HT1080 (cell line): ENCODE measurements at regions not wholly inside any gene's neighbourhood (a gene's known extent, or its start where the extent isn't known, plus 50 kb on each side); places are given as distances from the start of the nearest gene placed in this dataset.
"Not testable (repeated sequence)": the region's sequence is repeated elsewhere in the genome, so short reads cannot be mapped to it uniquely, and the experiment has no call there.

Source experiments
- DNase-seq: peaks from one replicate; pipeline ENCODE4 v3.0.0-alpha.2; 2015; ENCODE audit warnings: low read depth

GRCh38 chr5:96320797-96321196 is 112.3 kb downstream of the PCSK1 start:
- DNase-seq, result peak; percentile 59

GRCh38 chr5:96319981-96320739 is 112.9 kb downstream of the PCSK1 start:
- peak; percentile 55 for DNase-seq

DNA sequence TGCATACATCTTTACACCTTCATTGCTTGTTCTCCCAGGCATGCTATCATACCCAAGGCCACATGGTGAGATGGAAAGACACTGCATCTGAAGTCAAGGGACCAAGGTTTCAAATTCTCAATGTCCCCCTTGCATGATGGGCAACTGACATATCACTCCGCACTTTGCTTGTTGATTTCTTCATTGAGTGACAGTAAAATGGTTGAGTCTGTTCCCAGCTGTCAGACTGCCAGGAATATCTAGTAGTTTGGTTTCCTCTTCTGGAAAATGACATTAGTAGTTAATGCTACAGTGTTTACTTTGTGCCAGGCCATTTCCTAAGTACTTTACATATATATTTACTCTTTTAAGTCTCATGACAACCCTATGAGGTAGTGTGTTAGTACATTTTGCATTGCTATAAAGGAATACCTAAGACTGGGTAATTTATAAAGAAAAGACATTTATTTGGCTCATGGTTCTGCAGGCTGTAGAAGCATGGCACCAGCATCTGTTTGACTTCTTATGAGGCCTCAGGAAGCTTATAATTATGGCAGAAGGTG is 114.4 kb downstream of the PCSK1 start:
- DNase-seq, result no peak

GRCh38 chr5:96317945-96318344 is 115.1 kb downstream of the PCSK1 start:
- DNase-seq, result no peak

DNA sequence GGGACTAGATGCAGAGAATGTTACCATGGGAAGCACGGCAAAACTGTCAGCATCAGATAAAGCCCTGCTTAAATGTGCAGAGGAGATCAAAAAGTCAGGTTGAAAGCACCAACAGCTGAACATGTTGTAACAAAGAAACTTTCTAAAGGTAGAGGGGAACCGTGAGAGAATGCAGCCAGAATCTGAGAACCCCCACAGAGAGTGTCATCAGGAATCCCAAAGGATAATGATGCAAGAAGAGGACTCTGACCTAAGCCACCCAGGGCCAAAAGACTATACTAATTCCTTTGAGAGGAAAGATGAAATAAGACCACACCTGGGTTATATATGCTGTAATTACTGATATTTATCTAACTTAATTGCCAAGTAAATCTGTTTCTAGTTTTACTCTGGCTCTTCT is 116.6 kb downstream of the PCSK1 start:
- no peak for DNase-seq

- DNase-seq, result no peak
These were observed 117.0 kb downstream of the PCSK1 start for GRCh38 chr5:96316017-96316416.

- no peak for DNase-seq
These were observed 117.6 kb downstream of the PCSK1 start for GRCh38 chr5:96315431-96315830.

DNA sequence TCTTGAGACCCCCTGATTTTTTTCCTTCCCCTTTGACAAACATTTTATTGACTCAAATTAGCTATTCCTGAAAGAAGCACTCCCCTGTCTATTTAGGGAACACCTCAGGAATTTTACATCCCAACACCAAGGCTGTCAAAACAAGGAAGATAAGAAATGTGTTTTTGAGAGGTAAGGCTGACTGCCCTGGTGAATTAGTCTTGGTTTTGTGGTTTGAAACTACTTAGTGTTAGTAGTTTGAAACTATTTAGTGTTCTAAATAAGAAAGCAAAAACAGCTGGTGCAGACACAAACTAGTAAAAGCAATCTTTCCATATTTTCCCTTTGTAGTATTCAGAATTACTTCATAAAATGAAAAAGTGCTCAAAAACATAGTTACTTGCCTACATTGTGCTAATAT is 120.7 kb downstream of the PCSK1 start:
- DNase-seq, result no peak

DNA sequence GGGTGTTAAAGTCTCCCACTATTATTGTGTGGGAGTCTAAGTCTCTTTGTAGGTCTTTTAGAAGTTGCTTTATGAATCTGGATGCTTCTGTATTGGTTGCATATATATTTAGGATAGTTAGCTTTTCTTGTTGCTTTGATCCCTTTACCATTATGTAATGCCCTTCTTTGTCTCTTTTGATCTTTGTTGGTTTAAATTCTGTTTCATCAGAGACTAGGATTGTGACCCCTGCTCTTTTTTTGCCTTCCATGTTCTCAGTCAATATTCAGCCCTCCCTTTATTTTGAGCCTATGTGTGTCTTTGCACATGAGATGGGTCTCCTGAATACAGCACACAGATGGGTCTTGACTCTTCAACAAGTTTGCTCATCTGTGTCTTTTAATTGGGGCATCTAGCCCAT is 126.0 kb downstream of the PCSK1 start:
- DNase-seq, result not testable (repeated sequence)

DNA sequence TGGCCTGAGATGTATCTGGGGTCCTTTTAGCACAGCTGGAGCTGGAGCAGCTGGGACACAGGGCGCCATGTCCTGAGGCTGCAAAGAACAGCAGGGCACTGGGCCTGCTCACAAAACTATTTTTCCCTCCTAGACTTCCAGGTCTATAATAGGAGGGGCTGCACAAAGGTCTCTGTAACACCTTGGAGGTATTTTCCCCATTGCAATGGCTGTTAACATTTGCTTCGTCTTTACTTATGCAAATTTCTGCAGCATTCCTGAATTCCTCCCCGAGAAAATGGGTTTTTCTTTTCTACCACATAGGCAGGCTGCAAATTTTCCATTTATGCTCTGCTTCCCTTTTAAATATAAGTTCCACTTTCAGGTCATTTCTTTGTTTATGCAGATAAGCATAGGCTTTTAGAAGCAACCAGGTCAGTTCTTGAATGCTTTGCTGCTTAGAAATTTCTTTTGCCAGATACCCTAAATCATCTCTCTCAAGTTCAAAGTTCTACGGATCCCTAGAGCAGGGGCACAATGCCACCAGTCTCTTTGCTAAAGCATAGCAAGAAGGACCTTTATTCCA is 130.8 kb downstream of the PCSK1 start:
- DNase-seq, result no peak

- no peak for DNase-seq
These were observed 132.1 kb downstream of the PCSK1 start for GRCh38 chr5:96300976-96301375.

GRCh38 chr5:96297867-96298266 is 135.2 kb downstream of the PCSK1 start:
- DNase-seq, result no peak

DNA sequence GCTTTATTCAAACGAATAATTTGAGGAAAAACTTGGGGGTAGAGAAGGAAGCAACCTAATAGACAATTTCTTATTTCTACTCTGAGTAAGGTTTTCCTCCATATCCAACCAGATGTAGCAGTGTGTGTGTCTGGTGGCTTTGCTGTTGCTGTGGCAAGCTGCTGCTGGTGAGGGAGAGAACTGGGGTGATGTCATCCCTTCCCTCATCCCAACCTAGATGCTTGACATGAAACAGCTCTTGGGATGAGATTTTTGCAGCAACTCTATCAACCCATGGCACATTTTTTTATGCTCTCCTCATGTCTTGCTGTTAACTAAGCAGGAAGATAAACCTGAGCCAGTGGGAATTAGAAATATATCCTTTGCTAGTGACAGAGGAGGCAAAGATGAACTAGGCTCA is 135.8 kb downstream of the PCSK1 start:
- DNase-seq, result peak; percentile 44

- DNase-seq, result no peak
These were observed 138.2 kb downstream of the PCSK1 start for GRCh38 chr5:96294884-96295202.

DNA sequence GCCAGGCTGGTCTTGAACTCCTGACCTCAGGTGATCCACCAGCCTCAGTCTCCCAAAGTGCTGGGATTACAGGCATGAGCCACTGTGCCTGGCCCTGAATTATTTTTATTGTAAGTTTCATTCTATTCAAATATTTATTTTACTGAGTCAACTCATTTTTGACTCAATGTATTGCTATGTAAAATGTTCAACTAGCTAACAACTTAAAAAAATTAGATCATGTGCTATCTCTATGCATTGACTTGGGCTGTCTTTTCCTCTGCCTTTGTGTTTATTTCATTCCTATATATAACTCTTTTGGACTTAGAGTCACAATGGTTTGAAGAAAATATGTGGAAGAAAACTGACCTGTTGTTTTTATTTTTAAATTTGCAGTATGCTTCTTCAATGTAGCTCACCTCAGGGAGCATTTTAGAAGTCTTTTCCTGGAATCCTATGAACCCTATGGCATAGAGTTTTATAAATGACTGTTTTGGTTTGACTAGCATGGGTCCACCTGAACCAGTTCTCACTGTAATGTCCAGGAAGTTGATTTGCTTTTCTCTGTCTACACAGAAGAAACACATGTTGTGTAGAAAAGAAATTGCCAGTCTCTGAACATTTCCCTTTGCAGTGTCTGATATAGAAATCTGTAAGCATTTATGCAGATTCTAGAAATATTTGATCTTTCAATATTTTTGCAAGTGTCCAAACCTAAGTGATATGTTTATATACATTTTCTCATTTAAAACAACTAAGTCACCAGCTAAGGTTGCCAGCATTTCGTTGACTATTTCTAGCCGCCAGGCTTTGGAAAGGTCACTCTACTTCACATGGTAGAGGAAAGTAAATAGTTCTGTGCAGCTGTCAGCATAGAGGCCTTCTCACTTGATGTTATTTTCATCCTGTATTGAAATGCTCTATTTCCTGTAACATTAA is 138.8 kb downstream of the PCSK1 start:
- peak; percentile 7 for DNase-seq

GRCh38 chr5:96292582-96293247 is 140.3 kb downstream of the PCSK1 start:
- no peak for DNase-seq

DNA sequence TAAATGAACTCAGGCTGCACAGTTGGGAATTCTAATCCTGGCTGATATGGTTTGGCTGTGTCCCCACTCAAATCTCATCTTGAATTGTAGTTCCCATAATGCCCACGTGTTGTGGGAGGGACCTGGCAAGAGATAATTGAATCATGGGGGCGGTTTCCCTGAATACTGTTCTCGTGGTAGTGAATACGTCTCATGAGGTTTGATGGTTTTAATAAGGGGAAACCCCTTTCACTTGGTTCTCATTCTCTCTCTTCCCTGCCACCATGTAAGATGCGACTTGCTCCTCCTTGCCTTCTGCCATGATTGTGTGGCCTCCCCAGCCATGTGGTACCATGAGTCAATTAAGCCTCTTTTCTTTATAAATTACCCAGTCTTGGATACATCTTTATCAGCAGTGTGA is 143.8 kb downstream of the PCSK1 start:
- DNase-seq, result not testable (repeated sequence)

GRCh38 chr5:96288845-96289185 is 144.2 kb downstream of the PCSK1 start:
- peak; percentile 13 for DNase-seq

GRCh38 chr5:96288166-96288844 is 144.7 kb downstream of the PCSK1 start:
- no peak for DNase-seq

DNA sequence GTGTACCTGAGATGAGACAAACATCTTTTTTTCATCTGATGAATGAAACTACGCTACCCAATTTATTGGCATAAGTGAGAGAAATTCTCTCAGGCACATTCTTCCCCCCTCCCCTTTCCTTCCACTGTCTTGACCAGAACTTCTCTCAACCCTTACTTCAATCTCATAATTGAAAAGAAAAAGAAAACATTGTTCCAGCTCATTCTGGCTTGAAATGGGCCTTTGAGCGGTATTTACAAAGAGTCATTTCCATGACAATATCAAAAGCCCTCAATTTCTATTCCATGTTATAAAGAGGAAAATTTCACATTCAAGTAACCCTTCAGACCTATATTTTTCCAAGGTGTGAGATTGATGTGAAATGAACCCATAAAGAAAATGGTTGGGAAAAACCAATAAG is 145.9 kb downstream of the PCSK1 start:
- DNase-seq, result no peak

GRCh38 chr5:96285823-96286222 is 147.2 kb downstream of the PCSK1 start:
- no peak for DNase-seq
